HEK293 (cell line): ENCODE measurements at regions not wholly inside any gene's neighbourhood (a gene's known extent, or its start where the extent isn't known, plus 50 kb on each side); places are given as distances from the start of the nearest gene placed in this dataset.
A peak's percentile ranks its signal among the peaks of the same experiment; 100 is the strongest.

Source experiments
- AEBP2 ChIP-seq: fragments of 450-650 bp; formaldehyde crosslinking; IDR thresholded peaks from 2 replicates; pipeline ENCODE4 v1.5.1; 2016; ENCODE audit warnings: missing biosample characterization, missing genetic modification characterization, borderline replicate concordance
- CTCF ChIP-seq: fragments of 450-650 bp; formaldehyde crosslinking; IDR thresholded peaks from 2 replicates; pipeline ENCODE4 v1.5.1; 2016; ENCODE audit warnings: missing biosample characterization, missing genetic modification characterization
- ELK4 ChIP-seq: IDR thresholded peaks from 2 replicates; pipeline ENCODE4 v1.6.1; 2011; ENCODE audit warnings: mild to moderate bottlenecking, low read depth, low read length, borderline replicate concordance
- GLI2 ChIP-seq: fragments of 450-650 bp; formaldehyde crosslinking; IDR thresholded peaks from 2 replicates; pipeline ENCODE4; 2017; ENCODE audit warnings: missing biosample characterization, missing genetic modification characterization, low read depth, borderline replicate concordance
- HOXD13 ChIP-seq: sonication (generic); formaldehyde crosslinking; IDR thresholded peaks from 2 replicates; pipeline ENCODE4 v1.8.0; 2022; ENCODE audit warnings: missing genetic modification reagents, borderline replicate concordance
- KLF1 ChIP-seq: fragments of 450-650 bp; formaldehyde crosslinking; IDR thresholded peaks from 2 replicates; pipeline ENCODE4 v1.5.1; 2016; ENCODE audit warnings: missing biosample characterization, missing genetic modification characterization
- MYNN ChIP-seq: fragments of 450-650 bp; formaldehyde crosslinking; IDR thresholded peaks from 2 replicates; pipeline ENCODE4 v1.5.1; 2016; ENCODE audit warnings: missing biosample characterization, missing genetic modification characterization, borderline replicate concordance
- PBX3 ChIP-seq: sonication (generic); formaldehyde crosslinking; IDR thresholded peaks from 2 replicates; pipeline ENCODE4 v1.8.1; 2022; ENCODE audit warnings: mild to moderate bottlenecking, moderate library complexity, missing genetic modification reagents
- PRDM10 ChIP-seq: fragments of 450-650 bp; formaldehyde crosslinking; IDR thresholded peaks from 2 replicates; pipeline ENCODE4 v1.5.1; 2016; ENCODE audit warnings: missing biosample characterization, missing genetic modification characterization
- REPIN1 ChIP-seq: fragments of 450-650 bp; formaldehyde crosslinking; IDR thresholded peaks from 2 replicates; pipeline ENCODE4 v1.5.1; 2017; ENCODE audit warnings: missing biosample characterization, missing genetic modification characterization, low read depth
- SP7 ChIP-seq: fragments of 450-650 bp; formaldehyde crosslinking; IDR thresholded peaks from 2 replicates; pipeline ENCODE4 v1.5.1; 2016; ENCODE audit warnings: missing biosample characterization, missing genetic modification characterization
- ZBTB1 ChIP-seq: fragments of 450-650 bp; formaldehyde crosslinking; IDR thresholded peaks from 2 replicates; pipeline ENCODE4 v1.5.1; 2016; ENCODE audit warnings: missing biosample characterization, missing genetic modification characterization
- ZBTB21 ChIP-seq: fragments of 450-650 bp; formaldehyde crosslinking; IDR thresholded peaks from 2 replicates; pipeline ENCODE4 v1.5.1; 2017; ENCODE audit warnings: missing biosample characterization, missing genetic modification characterization
- ZFP3 ChIP-seq: fragments of 450-650 bp; formaldehyde crosslinking; IDR thresholded peaks from 2 replicates; pipeline ENCODE4 v1.5.1; 2016; ENCODE audit warnings: low read depth, missing biosample characterization, missing genetic modification characterization
- ZFP37 ChIP-seq: fragments of 450-650 bp; formaldehyde crosslinking; IDR thresholded peaks from 2 replicates; pipeline ENCODE4 v1.5.1; 2016; ENCODE audit warnings: missing biosample characterization, missing genetic modification characterization
- ZNF174 ChIP-seq: fragments of 450-650 bp; formaldehyde crosslinking; IDR thresholded peaks from 2 replicates; pipeline ENCODE4 v1.5.0; 2017; ENCODE audit warnings: missing biosample characterization, mild to moderate bottlenecking, missing genetic modification characterization
- ZNF23 ChIP-seq: fragments of 450-650 bp; formaldehyde crosslinking; IDR thresholded peaks from 2 replicates; pipeline ENCODE4 v1.5.1; 2016; ENCODE audit warnings: missing biosample characterization, missing genetic modification characterization, borderline replicate concordance
- ZNF292 ChIP-seq: fragments of 450-650 bp; formaldehyde crosslinking; IDR thresholded peaks from 2 replicates; pipeline ENCODE4 v1.5.1; 2016; ENCODE audit warnings: low read depth, missing biosample characterization, missing genetic modification characterization, borderline replicate concordance
- ZNF341 ChIP-seq: fragments of 450-650 bp; formaldehyde crosslinking; IDR thresholded peaks from 2 replicates; pipeline ENCODE4; 2016; ENCODE audit warnings: low read depth, missing biosample characterization, missing genetic modification characterization
- ZNF362 ChIP-seq: fragments of 450-650 bp; formaldehyde crosslinking; IDR thresholded peaks from 2 replicates; pipeline ENCODE4 v1.5.1; 2016; ENCODE audit warnings: missing biosample characterization, missing genetic modification characterization
- ZNF366 ChIP-seq: fragments of 450-650 bp; formaldehyde crosslinking; conservative IDR thresholded peaks from 2 replicates; pipeline ENCODE4 v1.5.1; 2016; ENCODE audit warnings: missing biosample characterization, missing genetic modification characterization
- ZNF394 ChIP-seq: fragments of 450-650 bp; formaldehyde crosslinking; IDR thresholded peaks from 2 replicates; pipeline ENCODE4 v1.5.1; 2016; ENCODE audit warnings: missing biosample characterization, missing genetic modification characterization, mild to moderate bottlenecking, moderate library complexity, borderline replicate concordance
- ZNF416 ChIP-seq: fragments of 450-650 bp; formaldehyde crosslinking; IDR thresholded peaks from 2 replicates; pipeline ENCODE4 v1.5.1; 2016; ENCODE audit warnings: missing biosample characterization, missing genetic modification characterization
- ZNF510 ChIP-seq: fragments of 450-650 bp; formaldehyde crosslinking; IDR thresholded peaks from 2 replicates; pipeline ENCODE4 v1.5.1; 2018; ENCODE audit warnings: mild to moderate bottlenecking, missing genetic modification characterization, missing biosample characterization; ENCODE audit not compliant: insufficient replicate concordance
- ZNF529 ChIP-seq: fragments of 450-650 bp; formaldehyde crosslinking; IDR thresholded peaks from 2 replicates; pipeline ENCODE4 v1.5.1; 2017; ENCODE audit warnings: missing genetic modification characterization, missing biosample characterization; ENCODE audit not compliant: insufficient replicate concordance
- ZNF544 ChIP-seq: fragments of 450-650 bp; formaldehyde crosslinking; IDR thresholded peaks from 2 replicates; pipeline ENCODE4 v1.5.0; 2017; ENCODE audit warnings: missing biosample characterization, missing genetic modification characterization
- ZNF623 ChIP-seq: fragments of 450-650 bp; formaldehyde crosslinking; IDR thresholded peaks from 2 replicates; pipeline ENCODE4 v1.5.1; 2016; ENCODE audit warnings: missing biosample characterization, missing genetic modification characterization
- ZNF707 ChIP-seq: fragments of 450-650 bp; formaldehyde crosslinking; IDR thresholded peaks from 2 replicates; pipeline ENCODE4 v1.5.1; 2016; ENCODE audit warnings: missing biosample characterization, missing genetic modification characterization
- ZNF747 ChIP-seq: fragments of 450-650 bp; formaldehyde crosslinking; IDR thresholded peaks from 2 replicates; pipeline ENCODE4 v1.5.1; 2016; ENCODE audit warnings: missing biosample characterization, missing genetic modification characterization
- ZNF76 ChIP-seq: fragments of 450-650 bp; formaldehyde crosslinking; IDR thresholded peaks from 2 replicates; pipeline ENCODE4; 2016; ENCODE audit warnings: low read depth, missing biosample characterization, missing genetic modification characterization, borderline replicate concordance

- TF ChIP-seq ZNF362 (tag by site-specific recombination) (no peak), ZNF707 (tag by site-specific recombination) (no peak), ZNF544 (tag by site-specific recombination) (no peak), HOXD13 (CRISPR knock-in tag) (no peak), PBX3 (CRISPR knock-in tag) (no peak), ZFP3 (no peak), KLF1 (no peak), PRDM10 (tag by site-specific recombination) (no peak), ZBTB1 (tag by site-specific recombination) (no peak), REPIN1 (tag by site-specific recombination) (no peak), CTCF (tag by site-specific recombination) (no peak), MYNN (tag by site-specific recombination) (no peak), ZNF416 (tag by site-specific recombination) (no peak), ZNF623 (tag by site-specific recombination) (no peak), ZFP37 (tag by site-specific recombination) (no peak), ZNF341 (tag by site-specific recombination) (peak; percentile 36; the same call in 1 of the 2 replicates), AEBP2 (no peak), GLI2 (tag by site-specific recombination) (no peak), ZNF747 (tag by site-specific recombination) (no peak), ZBTB21 (no peak), ZNF174 (no peak), ZNF366 (tag by site-specific recombination) (no peak), ZNF292 (no peak), ELK4 (no peak), ZNF529 (tag by site-specific recombination) (no peak), ZNF23 (tag by site-specific recombination) (no peak), SP7 (no peak), ZNF76 (tag by site-specific recombination) (no peak), ZNF394 (tag by site-specific recombination) (no peak), ZNF510 (tag by site-specific recombination) (no peak)
Measured at GRCh38 chr14:106844608-106845285, 1318.4 kb downstream of the TMEM121 start (continued).
